ENCODE measurements at regions not wholly inside any gene's neighbourhood (a gene's known extent, or its start where the extent isn't known, plus 50 kb on each side); places are given as distances from the start of the nearest gene placed in this dataset.
A peak's percentile ranks its signal among the peaks of the same experiment; 100 is the strongest.
"Not testable (repeated sequence)": the region's sequence is repeated elsewhere in the genome, so short reads cannot be mapped to it uniquely, and the experiment has no call there.

DNA sequence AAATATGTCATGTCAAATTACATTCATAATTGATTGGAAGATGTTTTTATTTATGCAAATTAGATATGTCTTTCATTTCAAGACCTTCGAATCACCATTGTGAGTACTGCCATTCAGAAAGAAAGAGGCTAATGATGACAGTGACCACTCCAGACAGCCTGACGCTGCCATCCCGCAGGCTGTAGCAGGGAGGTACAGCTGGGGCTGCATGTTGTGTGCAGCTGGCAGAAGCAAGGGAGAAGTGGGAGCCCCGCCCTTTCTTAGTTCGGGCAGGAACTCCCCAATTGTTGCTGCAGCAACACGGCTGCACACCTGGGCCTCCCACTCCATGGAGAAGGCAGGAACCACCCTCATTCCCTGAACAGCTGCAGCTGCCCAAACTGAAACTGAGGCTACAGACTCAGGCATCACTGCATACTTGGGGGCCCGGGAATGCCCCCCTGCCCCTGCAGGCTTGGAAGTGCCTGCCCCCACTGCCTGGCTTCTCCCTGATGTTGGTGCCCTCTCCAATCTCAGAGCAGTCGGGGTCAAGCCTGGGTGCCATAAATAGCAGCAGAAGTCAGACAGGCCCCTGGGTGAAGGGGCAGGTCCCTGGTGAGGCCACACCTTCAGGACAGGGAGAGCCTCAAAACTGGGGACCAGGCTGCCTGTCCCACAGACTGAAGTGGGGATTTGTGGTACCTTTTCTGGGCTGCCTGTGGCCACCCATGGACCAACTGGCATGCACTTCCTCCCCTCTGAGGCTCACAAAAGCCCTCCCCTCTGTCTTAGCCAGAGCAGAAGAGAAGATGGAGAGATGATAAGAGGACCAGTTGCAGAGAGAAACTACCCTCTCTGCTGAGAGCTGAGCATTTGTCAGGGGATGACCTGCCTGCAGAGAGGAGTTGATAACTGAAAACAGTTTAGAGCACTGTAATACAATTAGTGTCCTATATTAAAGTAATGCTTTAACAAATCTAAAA, 964.6 kb downstream of the SI start:
- no peak for DNase-seq (ENCODE audit: low read depth)

DNA sequence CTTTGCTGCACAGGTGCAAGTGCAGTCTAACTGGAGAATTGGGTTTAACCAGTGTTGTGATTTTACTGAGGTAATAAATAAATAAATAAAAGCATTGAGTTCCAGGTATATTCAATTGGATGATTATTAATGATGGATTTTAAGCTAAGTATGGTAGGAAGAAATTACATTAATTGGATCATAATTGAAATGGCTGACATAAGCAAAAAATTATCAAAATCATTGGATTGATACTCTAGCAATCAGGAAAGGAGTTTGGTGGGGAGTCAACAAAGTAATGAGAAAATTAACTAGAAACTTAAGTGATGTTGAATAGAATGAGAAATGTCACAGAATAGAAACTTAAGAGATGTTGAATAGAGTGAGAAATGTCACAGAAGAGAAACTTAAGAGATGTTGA, 981.9 kb downstream of the SI start:
- no peak for DNase-seq (ENCODE audit: low read depth)

DNA sequence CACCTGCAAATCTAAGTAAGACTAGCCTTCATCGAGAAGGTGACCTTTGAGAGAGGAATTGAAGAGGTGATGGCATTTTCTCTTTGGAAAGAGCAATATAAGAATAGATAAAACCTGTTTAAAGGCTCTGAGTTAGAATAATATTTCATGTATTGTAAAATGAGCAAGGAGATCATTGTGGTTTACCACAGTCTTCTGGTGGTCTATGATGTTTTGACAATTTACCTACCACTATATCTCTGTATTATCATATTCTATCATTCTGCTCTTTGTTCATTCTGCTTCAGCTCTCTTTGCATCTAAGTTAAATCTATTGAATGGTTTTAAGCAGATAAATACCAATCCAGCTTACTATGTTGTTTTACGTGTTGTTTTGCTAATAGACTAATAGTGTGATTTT, 982.3 kb downstream of the SI start:
- DNase-seq (ENCODE audit: low read depth): no peak

DNA sequence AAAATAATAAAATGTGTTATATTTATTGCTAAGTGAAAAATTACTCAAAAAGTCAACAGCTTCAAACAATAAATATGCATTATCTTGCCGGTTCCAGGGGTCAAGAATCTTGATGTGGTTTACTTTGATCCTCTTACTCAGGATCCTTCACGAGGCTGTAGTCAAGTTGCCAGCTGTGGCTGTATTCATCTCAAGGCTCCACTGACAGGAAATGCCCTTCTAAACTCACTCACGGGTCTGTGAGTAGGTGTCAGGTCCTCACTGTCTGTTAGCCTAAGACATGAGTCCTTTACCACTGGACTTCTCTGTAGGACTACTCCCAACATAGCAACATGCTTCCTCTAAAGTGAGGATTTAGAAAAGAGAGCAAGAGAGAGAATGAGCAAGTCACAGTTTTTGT, 983.0 kb downstream of the SI start:
- no peak for DNase-seq (ENCODE audit: low read depth)

DNA sequence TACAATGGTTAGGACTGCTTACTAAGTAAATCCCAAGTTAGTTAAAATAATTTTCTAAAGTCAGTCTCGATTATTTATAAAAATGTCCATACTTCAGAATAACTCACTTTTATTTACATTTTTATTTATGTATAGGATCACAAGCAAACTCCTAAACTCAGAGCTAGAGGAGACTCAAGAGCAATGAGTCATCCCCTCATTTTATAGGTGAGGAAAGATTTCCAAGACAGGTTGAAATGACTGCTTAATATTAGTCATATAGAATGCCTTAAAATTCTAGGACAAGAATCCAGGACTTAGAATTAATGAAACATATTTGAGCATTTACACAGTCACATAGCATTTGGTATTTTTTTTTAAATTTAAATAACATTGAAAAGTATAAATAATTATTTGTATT, 983.8 kb downstream of the SI start:
- DNase-seq (ENCODE audit: low read depth): no peak

DNA sequence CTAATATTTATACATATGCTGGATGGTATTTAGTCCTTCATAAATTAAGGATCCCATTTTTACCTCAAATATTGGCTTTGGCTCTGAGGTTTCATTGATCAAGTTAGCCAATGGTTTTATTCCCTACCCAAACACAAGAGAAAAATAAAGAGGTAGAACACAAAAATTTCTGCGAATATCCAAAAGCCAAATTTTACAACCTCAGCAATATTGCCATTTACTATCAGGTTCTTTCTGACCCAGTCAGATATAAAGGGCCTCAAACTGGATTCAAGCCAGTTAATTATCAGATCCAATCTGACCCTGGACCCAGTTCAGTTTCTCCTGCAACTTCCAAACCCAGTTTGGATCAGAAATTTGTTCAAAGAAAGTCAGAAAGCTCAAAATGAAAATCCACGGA, 998.1 kb downstream of the SI start:
- DNase-seq (ENCODE audit: low read depth): no peak

DNA sequence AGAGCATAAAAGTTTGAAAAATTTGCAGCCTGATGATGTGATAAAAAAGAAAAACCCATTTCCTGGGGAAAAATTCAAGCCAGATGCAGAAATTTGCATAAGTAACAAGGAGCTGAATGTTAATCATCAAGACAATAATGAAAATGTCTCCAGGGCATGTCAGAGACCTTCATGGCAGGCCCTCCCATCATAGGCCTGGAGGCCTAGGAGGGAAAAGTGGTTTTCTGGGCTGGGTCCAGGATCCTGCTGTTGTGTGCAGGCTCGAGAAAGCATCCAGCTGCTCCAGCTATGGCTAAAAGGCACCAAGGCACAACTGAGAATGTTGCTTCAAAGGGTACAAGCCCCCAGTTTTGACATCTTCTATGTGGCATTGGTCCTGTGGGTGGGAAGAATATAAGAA, 1014.0 kb downstream of the SI start:
- DNase-seq (ENCODE audit: low read depth): no peak

DNA sequence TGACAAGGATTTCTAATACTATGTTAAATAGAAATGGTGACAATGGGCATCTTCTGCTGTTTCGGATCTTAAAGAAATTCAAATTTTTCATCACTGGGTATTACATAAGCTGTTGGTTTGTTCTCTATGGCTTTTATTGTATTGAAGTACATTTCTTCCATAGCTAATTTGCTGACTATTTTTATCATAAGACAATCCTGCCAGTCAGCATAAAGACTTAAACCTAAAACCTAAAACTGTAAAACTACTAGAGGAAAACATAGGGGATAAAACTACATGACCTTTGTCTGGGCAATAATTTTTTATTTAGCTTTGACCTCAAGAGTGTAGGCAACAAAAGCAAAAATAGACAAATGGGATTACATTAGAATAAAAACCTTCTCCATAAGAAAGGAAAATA, 1017.4 kb downstream of the SI start:
- no peak for DNase-seq (ENCODE audit: low read depth)

DNA sequence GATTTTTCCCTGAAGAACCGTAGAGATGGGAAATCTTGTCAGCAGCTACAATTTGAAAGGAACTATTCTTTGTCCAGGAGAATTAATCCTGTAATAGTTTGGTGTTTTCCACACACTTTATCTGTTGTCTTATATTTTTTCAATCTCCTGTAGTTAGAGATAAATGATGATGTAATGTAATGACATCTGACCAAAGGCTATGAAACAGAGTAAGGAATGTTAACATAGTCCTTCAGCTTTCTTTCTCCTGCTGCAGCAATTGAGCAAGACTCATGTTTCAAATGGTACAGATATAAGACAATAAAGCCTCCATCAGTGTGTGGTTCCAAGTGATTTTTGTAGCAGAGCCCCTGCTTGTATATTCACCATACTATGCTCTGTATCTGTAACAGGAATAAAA, 1028.4 kb downstream of the SI start:
- DNase-seq (ENCODE audit: low read depth): peak; percentile 45

DNA sequence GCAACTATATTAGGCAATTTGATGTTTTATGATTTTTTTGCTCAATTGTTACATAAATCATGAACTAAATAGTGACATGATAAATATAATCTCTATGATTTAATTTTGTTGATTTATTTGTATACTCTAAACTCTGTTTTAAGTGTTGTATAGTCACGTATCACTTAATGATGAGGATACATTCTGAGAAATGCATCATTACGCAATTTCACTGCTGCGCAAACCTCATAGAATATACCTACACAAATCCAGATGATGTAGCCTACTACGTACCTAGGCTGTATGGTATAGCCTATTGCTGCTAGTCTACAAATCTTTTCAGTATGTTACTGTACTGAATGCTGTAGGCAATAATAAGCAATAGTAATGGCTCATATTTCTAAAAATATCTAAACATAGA, 1029.8 kb downstream of the SI start:
- DNase-seq (ENCODE audit: low read depth): no peak

DNA sequence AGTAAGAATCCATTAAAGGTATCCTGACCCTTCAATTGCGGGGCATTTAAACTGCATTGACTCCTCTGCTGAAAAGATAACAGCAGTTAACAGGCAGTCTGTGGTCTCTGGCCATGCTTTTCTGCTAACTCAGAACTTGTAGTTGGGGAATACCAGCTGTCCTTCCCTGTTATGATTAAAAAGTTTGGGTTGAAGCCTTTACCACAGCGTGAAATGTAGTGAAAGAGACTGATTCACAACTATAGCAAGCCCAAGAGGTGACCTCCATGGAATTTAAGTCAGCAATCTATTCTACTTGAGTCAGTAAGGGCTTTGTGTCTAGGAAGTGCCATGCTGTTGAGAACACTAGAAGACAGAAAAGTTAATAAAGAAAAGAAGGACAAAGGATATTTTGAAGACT, 1037.3 kb downstream of the SI start:
- DNase-seq (ENCODE audit: low read depth): peak; percentile 69

DNA sequence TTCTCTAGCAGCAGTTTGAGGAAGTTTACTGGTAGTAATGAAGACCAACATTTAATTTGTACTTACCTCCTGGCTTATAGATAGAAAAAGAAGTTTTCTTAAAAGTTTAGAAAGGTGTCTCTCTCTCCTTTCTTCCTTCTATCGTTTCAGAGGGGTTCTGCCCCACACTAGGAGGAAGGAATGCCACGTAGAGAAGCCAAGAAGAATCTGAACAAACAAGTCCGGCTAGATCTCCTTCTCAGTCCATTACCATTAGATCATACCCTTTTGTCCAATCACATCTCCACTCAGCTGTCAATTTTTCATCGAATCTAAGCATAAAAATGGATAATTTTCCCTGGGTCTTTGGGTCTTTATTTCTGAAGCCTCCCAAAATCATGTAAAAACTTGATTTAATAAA, 1048.1 kb downstream of the SI start:
- DNase-seq (ENCODE audit: low read depth): no peak

DNA sequence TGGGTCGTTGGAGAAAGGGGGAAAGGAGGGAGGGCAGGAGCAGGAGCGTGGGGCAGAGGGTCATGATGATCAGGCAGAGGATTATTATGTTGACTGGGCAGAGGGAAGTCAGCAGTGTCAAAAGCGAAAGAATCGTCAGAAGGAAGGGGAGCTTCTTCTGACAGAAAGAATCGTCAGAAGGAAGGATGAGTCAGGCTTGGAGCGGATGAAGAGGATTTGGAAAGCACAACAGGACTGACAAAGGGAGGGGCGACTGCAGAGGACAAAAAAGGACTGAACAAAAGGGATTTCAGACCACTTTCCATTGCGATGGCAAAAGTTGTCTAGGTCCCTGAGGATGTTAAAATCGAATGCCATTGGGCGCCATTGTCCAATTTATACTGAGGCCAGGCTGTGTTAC, 1053.5 kb downstream of the SI start:
- DNase-seq (ENCODE audit: low read depth): no peak

DNA sequence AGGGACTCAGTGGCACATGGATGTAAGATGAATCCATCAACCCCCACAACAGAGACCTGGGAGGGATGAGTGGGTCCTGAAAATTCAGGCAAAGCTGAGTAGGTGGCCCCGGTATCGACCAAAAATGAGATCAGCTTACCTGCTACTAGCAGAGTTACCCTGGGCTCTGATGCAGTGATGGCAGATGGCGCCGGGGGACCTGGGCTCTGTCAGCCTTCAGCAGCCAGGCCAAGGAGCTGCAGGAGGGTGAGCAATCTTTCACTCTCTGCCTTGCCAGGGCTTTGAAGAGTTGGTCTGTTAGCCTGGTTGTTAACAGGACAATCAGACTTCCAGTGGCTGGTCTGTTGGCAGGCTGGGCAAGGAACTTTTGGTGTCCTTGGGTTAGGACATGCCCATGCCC, 1054.8 kb downstream of the SI start:
- DNase-seq (ENCODE audit: low read depth): no peak

DNA sequence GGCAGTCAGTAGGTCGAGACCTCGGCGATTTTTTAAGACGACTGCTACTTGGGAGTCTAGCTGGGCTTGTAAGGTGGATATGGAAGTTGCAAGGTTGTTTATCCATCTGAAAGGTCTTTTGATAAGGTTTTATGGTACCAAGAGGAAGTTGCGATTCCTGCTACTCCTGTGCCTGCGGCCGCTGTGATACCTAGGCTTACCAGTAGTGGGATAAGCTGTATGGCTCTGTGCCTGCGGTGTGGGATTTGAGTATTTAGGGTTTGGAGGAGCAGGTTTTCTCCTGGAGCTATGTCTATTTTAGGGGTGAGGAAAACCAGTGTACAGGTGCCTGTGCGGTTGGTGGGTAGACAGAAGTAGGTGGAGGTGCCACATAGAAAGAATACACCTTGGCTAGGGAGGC, 1059.8 kb downstream of the SI start:
- no peak for DNase-seq (ENCODE audit: low read depth)

DNA sequence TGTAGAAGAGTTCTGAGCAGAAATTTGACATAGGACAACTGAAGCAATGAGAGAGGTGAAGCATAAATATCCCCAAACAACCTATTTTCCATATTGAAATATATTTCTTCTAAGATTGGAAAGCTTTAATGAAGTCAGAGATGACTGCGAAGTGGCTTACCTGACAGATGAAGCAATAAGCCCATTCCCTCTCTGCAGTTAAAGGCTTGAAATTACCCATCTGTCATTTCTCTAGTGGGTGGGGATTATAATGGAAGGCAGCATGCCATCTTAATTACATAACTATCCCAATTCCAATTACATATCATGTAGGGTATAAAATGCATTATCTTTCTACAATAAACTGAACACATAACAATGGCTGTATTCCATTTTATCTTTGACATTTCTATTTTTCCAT, 1070.5 kb downstream of the SI start:
- DNase-seq (ENCODE audit: low read depth): no peak

DNA sequence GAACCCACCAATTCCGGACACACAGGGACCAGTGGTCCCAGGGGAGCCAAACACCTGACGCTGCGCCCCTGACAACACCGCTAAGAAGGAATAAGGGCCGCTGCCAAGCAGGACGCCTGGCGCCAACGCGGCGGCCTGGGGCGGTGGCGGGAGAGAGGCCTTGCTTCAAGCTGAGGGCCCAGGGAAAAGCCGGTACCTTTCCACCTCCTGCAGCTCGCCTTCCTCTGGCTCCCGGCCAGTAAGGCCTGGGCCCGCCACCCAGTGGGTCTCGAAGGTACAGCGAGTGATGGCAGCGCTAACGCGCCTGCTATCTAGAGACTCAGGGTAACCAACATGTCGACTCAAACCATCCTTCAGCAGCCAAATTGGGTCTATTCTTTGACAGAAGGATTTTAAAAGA, 1074.1 kb downstream of the SI start:
- DNase-seq (ENCODE audit: low read depth): no peak

DNA sequence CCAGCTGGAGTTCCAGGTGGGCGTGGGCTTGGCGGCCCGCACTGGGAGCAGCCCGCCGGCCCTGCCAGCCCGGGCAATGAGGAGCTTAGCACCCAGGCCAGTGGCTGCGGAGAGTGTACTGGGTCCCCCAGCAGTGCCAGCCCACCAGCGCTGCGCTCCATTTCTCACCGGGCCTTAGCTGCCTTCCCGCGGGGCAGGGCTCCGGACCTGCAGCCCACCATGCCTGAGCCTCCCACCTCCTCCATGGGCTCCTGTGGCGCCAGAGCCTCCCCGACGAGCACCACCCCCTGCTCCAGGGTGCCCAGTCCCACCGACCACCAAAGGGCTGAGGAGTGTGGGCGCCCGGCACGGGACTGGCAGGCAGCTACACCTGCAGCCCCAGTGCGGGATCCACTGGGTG, 1075.3 kb downstream of the SI start:
- DNase-seq (ENCODE audit: low read depth): not testable (repeated sequence)

DNA sequence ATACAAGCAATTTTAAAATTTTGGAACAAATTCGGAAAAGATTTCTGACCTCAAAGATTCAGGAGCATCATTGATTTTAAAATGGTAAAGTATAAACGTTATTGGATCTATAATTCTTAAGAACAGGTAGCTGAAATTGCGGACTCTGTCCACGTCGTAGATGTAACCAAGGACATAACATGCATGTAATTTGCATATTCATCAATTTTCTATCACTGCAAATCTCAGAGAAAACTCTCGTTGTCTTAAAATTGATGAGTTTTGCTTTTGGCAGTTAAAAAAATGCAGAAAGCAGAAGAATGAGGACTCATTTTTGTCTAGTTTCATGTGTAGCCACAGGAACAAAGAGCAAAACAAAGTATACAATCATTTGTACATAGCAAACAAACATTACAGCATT, 1094.4 kb downstream of the SI start:
- DNase-seq (ENCODE audit: low read depth): no peak

DNA sequence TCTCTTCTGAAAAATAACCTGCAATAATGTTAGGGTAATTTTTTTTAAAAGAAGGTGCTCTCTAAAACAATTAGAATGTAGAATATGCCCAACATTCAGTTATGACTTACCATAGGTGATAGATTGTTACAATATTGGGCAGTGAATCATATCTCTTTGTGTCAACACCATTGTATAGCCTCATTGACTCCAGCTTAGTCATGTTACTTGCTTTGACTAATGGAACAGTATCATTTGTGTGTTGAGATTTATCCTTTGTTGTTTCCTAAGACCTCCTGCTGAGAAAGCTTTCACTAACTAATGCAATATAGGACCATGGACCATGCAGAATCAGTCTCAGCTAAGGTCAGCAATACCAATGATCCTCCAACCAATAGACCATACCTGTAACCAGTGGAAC, 1106.4 kb downstream of the SI start:
- no peak for DNase-seq (ENCODE audit: low read depth)

DNA sequence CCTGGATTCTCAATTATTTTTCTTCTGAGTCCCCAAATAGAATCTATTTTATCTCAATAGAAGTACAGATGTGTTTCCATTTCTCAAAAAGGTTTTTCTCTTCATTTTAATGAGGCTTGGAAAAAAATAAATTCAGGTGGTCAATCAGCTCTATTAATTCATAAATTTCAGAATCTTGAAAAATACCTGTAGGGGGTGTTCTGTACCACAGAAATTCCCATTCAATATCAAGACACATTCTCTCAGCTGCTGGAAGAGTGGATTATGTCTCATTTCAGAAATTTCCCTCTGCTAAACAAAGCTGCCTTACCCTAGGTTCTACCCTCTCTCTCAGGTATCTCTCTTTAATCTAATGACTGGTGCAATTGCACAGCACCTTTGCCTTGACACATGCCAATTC, 1121.2 kb downstream of the SI start:
- DNase-seq (ENCODE audit: low read depth): no peak

DNA sequence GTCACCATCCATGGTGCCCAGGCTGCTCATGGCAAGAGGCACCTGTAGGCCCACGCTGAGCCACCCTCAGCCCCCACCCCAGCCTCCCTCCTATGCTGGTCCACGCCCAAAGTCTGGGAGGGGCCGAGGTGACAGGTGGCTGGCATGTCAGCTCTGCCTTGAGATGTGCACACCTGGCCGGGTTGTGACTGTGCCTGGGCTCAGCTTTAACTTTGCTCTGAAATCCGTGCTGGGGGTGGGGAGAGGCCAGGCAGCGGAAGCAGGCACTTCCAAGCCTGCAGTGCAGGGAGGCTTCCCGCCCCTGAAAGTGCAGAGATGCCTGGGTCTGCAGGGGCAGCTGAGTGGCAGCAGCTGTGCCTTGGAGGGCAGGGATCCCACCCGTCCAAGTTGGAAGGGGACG, 1124.8 kb downstream of the SI start:
- DNase-seq (ENCODE audit: low read depth): no peak

DNA sequence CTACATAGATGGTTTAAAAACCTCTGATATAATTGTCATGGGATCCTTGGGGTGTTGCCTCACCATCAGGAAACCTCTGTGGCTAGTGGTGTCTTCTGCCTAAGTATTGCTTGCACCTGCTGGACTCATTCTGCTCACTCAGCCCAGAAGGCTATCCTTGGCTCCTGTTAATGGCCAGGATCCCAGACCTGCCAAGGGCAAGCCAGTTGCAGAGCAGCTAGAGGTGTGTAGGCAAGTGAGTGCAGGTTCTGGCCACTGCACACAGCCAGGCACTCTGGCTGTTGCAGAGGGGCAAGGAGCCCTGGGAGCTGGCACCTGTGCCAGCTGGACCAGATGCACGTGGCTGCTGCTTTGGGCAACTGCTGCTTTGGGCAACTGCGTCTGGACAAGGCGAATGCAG, 1125.8 kb downstream of the SI start:
- DNase-seq (ENCODE audit: low read depth): no peak

DNA sequence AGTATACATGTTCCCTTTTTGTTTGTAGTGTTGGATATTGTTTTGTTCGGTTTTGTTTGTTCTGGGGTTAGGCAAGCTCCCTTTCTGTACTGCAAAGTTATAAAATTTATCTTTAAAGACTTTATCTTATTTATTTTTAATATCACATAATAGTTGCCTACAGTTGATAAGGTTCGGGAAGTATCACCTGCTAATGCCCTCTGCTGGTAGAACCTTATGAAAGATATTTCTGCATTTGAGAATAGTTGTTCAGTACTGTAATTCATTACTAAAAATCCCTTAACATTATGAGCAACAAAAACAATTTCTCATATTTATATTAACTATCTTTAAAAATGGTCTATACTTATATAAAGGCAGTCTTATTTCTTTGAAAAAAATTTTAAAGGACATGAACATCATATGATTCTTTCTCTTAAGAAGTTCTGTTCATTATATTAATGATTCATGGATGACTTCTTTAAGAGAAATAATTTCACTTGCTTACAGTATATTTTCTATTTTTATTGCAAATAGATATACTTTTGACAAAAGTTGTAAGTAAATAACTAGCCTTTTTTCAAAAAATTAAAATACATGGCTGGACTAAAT, 1126.8 kb downstream of the SI start:
- DNase-seq (ENCODE audit: low read depth): peak; percentile 12
